ENCODE measurements at regions not wholly inside any gene's neighbourhood (a gene's known extent, or its start where the extent isn't known, plus 50 kb on each side); places are given as distances from the start of the nearest gene placed in this dataset.

DNA sequence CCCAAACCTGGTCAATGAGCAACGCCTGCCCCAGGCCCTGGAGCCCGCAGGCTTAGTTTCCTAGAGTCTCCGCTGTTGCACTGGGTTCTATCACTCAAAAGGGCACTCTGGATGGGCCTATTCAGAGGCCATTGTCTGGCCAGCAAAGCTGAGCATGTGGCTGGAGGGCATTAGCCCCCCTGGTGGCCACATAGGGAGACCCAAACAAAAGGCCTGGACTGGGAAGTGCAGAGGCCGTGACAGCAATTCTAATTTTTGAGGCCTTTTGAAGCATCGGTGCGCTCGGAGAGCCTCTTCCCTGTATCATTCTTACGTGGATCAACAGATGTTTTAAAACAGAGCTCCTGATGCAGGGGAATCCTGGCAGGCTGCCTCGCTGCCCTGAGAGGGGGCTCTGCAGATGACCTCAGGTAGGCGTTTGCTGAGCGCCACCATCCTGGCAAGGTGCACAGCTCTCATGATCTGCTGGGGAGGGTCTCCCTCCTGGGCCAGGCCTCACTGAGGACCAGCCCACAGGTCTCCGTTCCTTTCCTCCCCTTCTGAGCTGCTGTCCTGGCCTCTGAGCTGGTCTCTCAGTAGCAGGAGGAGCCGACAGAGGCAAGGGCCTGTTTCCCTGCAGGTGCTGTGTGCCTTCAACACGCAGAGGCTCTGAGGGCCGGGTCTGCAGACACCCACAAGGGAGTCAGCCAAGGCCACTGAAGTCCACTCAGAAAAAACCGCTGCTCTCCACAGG, 190.5 kb downstream of the URI1 start:
- TF ChIP-seq, protein P1, sequence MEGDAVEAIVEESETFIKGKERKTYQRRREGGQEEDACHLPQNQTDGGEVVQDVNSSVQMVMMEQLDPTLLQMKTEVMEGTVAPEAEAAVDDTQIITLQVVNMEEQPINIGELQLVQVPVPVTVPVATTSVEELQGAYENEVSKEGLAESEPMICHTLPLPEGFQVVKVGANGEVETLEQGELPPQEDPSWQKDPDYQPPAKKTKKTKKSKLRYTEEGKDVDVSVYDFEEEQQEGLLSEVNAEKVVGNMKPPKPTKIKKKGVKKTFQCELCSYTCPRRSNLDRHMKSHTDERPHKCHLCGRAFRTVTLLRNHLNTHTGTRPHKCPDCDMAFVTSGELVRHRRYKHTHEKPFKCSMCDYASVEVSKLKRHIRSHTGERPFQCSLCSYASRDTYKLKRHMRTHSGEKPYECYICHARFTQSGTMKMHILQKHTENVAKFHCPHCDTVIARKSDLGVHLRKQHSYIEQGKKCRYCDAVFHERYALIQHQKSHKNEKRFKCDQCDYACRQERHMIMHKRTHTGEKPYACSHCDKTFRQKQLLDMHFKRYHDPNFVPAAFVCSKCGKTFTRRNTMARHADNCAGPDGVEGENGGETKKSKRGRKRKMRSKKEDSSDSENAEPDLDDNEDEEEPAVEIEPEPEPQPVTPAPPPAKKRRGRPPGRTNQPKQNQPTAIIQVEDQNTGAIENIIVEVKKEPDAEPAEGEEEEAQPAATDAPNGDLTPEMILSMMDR (IDR thresholded peaks at IDR 0.05) = no peak
- no peak for TF ChIP-seq POLR2A (IDR thresholded peaks at IDR 0.05)

All from body of pancreas (tissue), 4 donors.